ENCODE measurements at regions not wholly inside any gene's neighbourhood (a gene's known extent, or its start where the extent isn't known, plus 50 kb on each side); places are given as distances from the start of the nearest gene placed in this dataset.
"Not testable (repeated sequence)": the region's sequence is repeated elsewhere in the genome, so short reads cannot be mapped to it uniquely, and the experiment has no call there.

DNA sequence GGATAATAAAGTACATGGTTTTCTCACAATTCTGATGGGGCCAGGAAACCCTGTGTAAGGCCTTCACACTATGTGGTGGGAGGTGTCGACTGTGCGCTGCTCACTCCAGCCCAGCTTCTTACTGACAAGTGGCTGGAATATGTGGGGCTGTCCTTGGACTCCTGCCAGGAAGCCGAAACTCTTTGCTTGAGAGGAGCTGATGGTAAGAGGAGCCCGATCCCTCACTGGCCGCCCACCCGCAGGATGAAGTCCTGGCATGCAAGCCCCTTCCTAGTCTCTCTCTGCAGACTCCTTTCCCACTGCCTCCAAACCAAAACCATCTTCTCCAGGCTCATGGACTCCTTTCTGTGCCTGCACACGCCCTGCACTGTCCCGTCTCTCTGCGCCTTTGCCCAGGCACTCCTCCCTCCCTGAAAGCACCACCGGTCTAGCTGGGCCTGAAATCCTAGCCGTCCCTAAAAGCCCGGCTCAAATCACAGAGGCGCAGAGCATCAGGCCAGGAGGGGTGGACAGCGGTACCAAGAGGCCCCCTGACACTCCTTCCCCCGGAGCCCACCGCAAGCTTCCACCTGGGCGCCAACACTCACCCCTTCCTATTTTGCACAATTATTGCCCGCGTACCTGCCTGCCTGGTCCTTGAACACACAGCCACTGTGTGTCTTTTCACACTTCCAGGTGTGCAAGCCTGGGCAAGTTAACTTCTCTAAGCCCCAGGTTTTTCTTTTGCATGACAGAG, 125.8 kb upstream of the ZNF746 start:
- not testable (repeated sequence) for TF ChIP-seq NFATC4 (CRISPR knock-in tag; IDR thresholded peaks at IDR 0.05); NFYB (CRISPR knock-in tag; conservative IDR thresholded peaks at IDR 0.05; ENCODE audit: low read depth); CTCF (IDR thresholded peaks at IDR 0.05); ZBTB43 (CRISPR knock-in tag; IDR thresholded peaks at IDR 0.05)
